ENCODE measurements at regions not wholly inside any gene's neighbourhood (a gene's known extent, or its start where the extent isn't known, plus 50 kb on each side); places are given as distances from the start of the nearest gene placed in this dataset.

DNA sequence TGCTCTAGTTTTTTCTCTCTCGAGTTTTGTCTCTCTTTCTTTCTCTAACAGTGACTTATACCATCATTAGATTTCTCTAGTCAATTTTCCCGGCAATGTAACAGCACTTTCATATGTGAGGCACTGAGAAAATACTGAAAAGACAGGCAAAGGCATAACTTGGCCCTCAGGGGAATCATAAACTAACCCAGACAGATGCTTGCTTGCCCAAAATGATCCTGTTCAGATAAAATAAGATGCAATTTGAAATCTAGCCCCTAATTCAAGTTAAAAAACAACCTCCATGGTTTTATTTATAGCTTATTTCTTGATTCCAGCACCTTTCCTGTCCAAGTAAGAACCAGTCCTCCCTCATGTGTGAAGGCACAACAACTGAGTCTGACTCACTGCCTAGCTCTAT lies 294.6 kb downstream of the GAS1 start:
- no peak for DNase-seq
- Mint-ChIP-seq H3K36me3 (ENCODE audit: low read depth) (no peaks in the 10 kb centered on the region), H3K27me3 (peaks cover 9% of the 10 kb centered on the region), H3K27ac (no peak overlapping the region), H3K9me3 (ENCODE audit: low read depth) (peaks cover 6% of the 10 kb centered on the region), H3K4me3 (no peak overlapping the region), H3K4me1 (no peaks in the 10 kb centered on the region)
- CTCF ChIA-PET = no interaction called here
- POLR2A ChIA-PET = no interaction called here
- no peak for ATAC-seq
- intact Hi-C loops (cut with DNase I, micrococcal nuclease) = no loop called here

DNA sequence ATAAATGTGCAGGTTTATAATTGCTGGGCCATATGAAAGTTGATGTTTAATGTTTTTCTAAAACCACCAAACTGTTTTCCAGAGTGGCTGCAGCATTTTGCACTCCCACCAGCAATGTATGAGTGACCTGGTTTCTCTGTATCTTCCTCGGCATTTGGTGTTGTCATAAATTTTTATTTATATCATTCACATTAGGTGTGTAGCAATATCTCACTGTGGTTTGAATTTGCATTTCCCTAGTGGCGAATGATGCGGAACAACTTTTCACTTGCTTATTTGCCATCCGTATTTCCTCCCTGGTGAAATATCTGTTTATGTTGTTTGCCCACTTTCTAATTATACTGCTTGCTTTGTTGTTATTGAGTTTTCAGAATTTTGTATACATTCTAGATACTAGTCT lies 295.7 kb upstream of the TUT7 start:
- POLR2A ChIA-PET = no interaction called here
- H3K4me1 Mint-ChIP-seq = no peaks in the 10 kb centered on the region
- DNase-seq (no peak), ATAC-seq (no peak)
- H3K27ac Mint-ChIP-seq = no peak overlapping the region
- peaks cover 2% of the 10 kb centered on the region for H3K27me3 Mint-ChIP-seq
- peaks cover 6% of the 10 kb centered on the region for H3K9me3 Mint-ChIP-seq (ENCODE audit: low read depth)
- CTCF ChIA-PET = no interaction called here
- H3K4me3 Mint-ChIP-seq = no peak overlapping the region
- intact Hi-C loops (cut with DNase I, micrococcal nuclease) = no loop called here
- H3K36me3 Mint-ChIP-seq (ENCODE audit: low read depth) = no peaks in the 10 kb centered on the region

DNA sequence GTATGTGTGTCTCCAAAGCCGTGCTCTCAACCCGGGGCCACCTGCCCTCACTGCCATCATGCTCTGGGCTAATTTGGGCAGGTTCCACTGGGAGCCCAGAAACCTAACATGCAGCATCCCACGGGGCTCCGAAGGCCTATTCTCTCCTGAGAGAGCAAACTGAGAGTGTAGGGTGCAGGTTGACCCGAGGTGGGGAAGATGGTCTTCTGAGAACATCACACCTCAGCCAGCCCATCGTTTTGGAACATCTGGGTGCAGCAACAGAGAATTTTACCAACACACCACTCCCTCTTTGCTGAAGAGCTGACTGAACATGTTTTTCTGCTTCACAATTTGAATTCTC lies 294.6 kb upstream of the TUT7 start:
- ATAC-seq (no peak), DNase-seq (no peak)
- CTCF ChIA-PET = interaction anchor here (0.8 kb wide), 1 partner anchor 433 kb away, joined by 3 read pairs; no protein-coding TSS in a partner anchor
- H3K27me3 Mint-ChIP-seq = peaks cover 2% of the 10 kb centered on the region
- POLR2A ChIA-PET = no interaction called here
- H3K27ac Mint-ChIP-seq = no peak overlapping the region
- H3K36me3 Mint-ChIP-seq (ENCODE audit: low read depth) = no peaks in the 10 kb centered on the region
- H3K4me1 Mint-ChIP-seq = no peaks in the 10 kb centered on the region
- H3K4me3 Mint-ChIP-seq = no peak overlapping the region
- intact Hi-C loops (cut with DNase I, micrococcal nuclease) = no loop called here
- peaks cover 6% of the 10 kb centered on the region for H3K9me3 Mint-ChIP-seq (ENCODE audit: low read depth)

DNA sequence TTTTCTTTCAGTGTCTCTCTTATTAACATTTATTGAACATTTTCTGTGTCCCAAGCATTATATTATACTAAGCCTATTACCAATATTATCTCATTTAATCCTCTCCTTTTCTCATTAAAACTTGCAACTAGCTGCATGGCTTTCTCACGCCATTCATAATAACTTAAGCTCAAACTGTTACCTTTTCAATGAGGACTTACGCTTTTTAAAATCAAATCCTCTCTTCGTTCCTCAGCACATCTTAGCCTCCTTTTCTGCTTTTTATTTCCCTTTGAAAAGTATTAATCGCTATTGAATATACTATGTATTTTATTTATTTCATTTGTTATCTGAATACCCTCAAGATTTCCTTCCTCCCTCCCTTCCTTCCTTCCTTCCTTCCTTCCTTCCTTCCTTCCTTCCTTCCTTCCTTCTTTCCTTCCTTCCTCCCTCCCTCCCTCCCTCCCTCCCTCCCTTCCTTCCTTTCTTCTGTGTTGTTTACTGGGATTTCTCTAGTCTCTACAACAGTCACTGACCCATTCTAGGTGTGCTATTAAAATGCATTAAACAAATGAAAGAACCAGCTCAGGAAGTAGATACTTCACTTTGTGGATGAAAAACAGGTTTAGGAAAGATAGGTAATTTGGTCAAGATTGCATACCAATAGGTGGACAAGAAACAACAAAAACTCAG lies 294.1 kb upstream of the TUT7 start:
- Mint-ChIP-seq H3K27me3 (peaks cover 2% of the 10 kb centered on the region), H3K36me3 (ENCODE audit: low read depth) (no peaks in the 10 kb centered on the region), H3K9me3 (ENCODE audit: low read depth) (peaks cover 2% of the 10 kb centered on the region), H3K4me1 (no peaks in the 10 kb centered on the region), H3K4me3 (no peak overlapping the region), H3K27ac (no peak overlapping the region)
- CTCF ChIA-PET = no interaction called here
- ATAC-seq (no peak), DNase-seq (no peak)
- intact Hi-C loops (cut with DNase I, micrococcal nuclease) = no loop called here
- POLR2A ChIA-PET = no interaction called here

GRCh38 chr9:86645303-86645702 lies 291.1 kb upstream of the TUT7 start:
- Mint-ChIP-seq H3K9me3 (ENCODE audit: low read depth) (no peaks in the 10 kb centered on the region), H3K4me1 (no peaks in the 10 kb centered on the region), H3K4me3 (no peak overlapping the region), H3K27ac (no peak overlapping the region), H3K36me3 (ENCODE audit: low read depth) (no peaks in the 10 kb centered on the region), H3K27me3 (no peaks in the 10 kb centered on the region)
- intact Hi-C loops (cut with DNase I, micrococcal nuclease) = no loop called here
- ATAC-seq (no peak), DNase-seq (no peak)
- ChIA-PET CTCF (interaction anchor here (0.9 kb wide), 1 partner anchor 679 kb away, joined by 3 read pairs; no protein-coding TSS in a partner anchor), POLR2A (no interaction called here)

GRCh38 chr9:86644675-86645034 lies 290.4 kb upstream of the TUT7 start:
- intact Hi-C loops (cut with DNase I, micrococcal nuclease) = no loop called here
- H3K4me3 Mint-ChIP-seq = no peak overlapping the region
- H3K9me3 Mint-ChIP-seq (ENCODE audit: low read depth) = no peaks in the 10 kb centered on the region
- H3K27me3 Mint-ChIP-seq = no peaks in the 10 kb centered on the region
- H3K36me3 Mint-ChIP-seq (ENCODE audit: low read depth) = no peaks in the 10 kb centered on the region
- ATAC-seq (no peak), DNase-seq (no peak)
- H3K4me1 Mint-ChIP-seq = no peaks in the 10 kb centered on the region
- no peak overlapping the region for H3K27ac Mint-ChIP-seq
- ChIA-PET POLR2A (no interaction called here), CTCF (interaction anchor here (0.9 kb wide), 1 partner anchor 679 kb away, joined by 3 read pairs; no protein-coding TSS in a partner anchor)

GRCh38 chr9:86643946-86644674 lies 289.9 kb upstream of the TUT7 start:
- H3K4me1 Mint-ChIP-seq = no peaks in the 10 kb centered on the region
- no peaks in the 10 kb centered on the region for H3K36me3 Mint-ChIP-seq (ENCODE audit: low read depth)
- H3K27me3 Mint-ChIP-seq = no peaks in the 10 kb centered on the region
- H3K4me3 Mint-ChIP-seq = no peak overlapping the region
- ChIA-PET CTCF (interaction anchor here (0.6 to 0.9 kb wide), 2 partner anchors 95 to 680 kb away, joined by 3 to 4 read pairs; no protein-coding TSS in a partner anchor), POLR2A (no interaction called here)
- no peak overlapping the region for H3K27ac Mint-ChIP-seq
- H3K9me3 Mint-ChIP-seq (ENCODE audit: low read depth) = no peaks in the 10 kb centered on the region
- intact Hi-C loops (cut with DNase I, micrococcal nuclease) = no loop called here
- ATAC-seq = no peak
- DNase-seq = no peak

DNA sequence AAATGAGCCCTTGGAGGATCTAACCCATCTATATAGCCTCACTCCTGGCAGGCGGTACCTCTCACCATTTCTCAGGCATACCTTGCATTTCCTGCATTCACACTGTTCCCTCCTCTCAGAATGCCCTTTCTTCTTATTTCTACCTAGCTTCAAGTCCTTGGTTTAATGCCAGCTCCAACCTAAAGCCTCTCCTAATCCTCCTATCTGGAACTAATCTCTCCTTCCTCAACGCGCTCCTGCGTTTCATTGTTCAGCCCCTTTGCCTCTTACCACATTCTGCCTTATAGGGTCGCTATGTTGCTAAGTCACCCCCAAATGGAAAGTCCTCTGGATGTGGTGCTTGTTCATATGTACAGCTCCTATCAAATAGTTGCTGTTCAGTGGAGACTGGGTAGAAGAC lies 288.5 kb upstream of the TUT7 start:
- Mint-ChIP-seq H3K4me1 (no peaks in the 10 kb centered on the region), H3K9me3 (ENCODE audit: low read depth) (no peaks in the 10 kb centered on the region), H3K36me3 (ENCODE audit: low read depth) (no peaks in the 10 kb centered on the region), H3K27me3 (peaks cover 2% of the 10 kb centered on the region), H3K4me3 (no peak overlapping the region), H3K27ac (no peak overlapping the region)
- intact Hi-C loops (cut with DNase I, micrococcal nuclease) = no loop called here
- DNase-seq (no peak), ATAC-seq (no peak)
- ChIA-PET POLR2A (no interaction called here), CTCF (interaction anchor here (0.6 kb wide), 1 partner anchor 21 kb away, joined by 3 read pairs; no protein-coding TSS in a partner anchor)

DNA sequence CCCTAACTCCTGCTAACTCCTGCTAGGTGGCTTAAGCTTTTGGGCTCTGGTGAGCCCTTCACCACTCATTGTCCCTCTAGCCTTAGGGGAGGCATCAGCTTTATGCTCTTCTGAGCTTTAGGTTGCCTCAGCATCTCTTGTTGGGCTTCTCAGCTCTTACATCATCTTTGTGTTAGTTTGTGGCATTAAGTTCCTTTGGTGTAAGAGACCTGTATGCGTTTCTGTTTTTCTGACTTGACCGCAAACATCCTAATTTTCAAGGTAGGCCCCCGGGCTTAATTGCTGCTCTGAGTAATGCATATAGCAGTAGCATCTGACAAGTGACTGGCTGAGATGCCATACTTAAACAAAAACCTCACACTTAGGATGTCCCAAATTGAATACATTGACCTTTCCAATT lies 287.8 kb upstream of the TUT7 start:
- H3K4me1 Mint-ChIP-seq = no peaks in the 10 kb centered on the region
- no peak for DNase-seq
- no peaks in the 10 kb centered on the region for H3K36me3 Mint-ChIP-seq (ENCODE audit: low read depth)
- POLR2A ChIA-PET = no interaction called here
- ATAC-seq = no peak
- H3K4me3 Mint-ChIP-seq = no peak overlapping the region
- peaks cover 6% of the 10 kb centered on the region for H3K27me3 Mint-ChIP-seq
- CTCF ChIA-PET = no interaction called here
- H3K9me3 Mint-ChIP-seq (ENCODE audit: low read depth) = no peaks in the 10 kb centered on the region
- intact Hi-C loops (cut with DNase I, micrococcal nuclease) = no loop called here
- H3K27ac Mint-ChIP-seq = no peak overlapping the region

DNA sequence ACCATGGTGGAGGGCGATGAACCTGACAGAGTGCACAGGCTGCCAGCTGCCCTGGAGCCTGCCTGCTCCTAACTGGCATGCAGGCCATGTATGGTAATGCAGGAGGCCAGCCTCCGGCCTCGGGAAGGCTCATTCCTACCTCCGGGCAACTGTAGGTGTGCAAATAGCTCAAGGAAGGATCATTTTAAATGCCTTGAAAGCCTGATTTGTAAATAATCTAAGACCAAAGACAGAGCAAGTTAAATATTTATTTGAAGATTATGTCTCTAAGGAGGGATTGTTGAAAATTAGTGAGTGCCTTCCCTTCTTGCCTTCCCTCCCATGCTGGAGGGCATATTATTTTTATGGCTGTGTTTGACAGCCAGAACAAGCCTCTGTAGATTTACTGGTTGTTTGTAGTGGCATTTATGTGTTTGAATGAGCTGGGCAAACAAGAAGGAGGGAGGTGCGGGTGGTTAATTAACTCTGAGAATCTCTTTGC lies 285.7 kb upstream of the TUT7 start:
- Mint-ChIP-seq H3K4me1 (no peaks in the 10 kb centered on the region), H3K9me3 (ENCODE audit: low read depth) (no peaks in the 10 kb centered on the region), H3K4me3 (no peak overlapping the region), H3K27ac (no peak overlapping the region), H3K36me3 (ENCODE audit: low read depth) (no peaks in the 10 kb centered on the region), H3K27me3 (peaks cover 15% of the 10 kb centered on the region)
- ATAC-seq (no peak), DNase-seq (no peak)
- ChIA-PET CTCF (no interaction called here), POLR2A (no interaction called here)
- intact Hi-C loops (cut with DNase I, micrococcal nuclease) = loop anchor here (5.0 kb wide), 1 partner anchor 682 kb away; no protein-coding TSS in a partner anchor

GRCh38 chr9:86639287-86639686 lies 285.1 kb upstream of the TUT7 start:
- Mint-ChIP-seq H3K4me3 (no peak overlapping the region), H3K4me1 (no peaks in the 10 kb centered on the region), H3K36me3 (ENCODE audit: low read depth) (no peaks in the 10 kb centered on the region), H3K27ac (no peak overlapping the region), H3K9me3 (ENCODE audit: low read depth) (no peaks in the 10 kb centered on the region), H3K27me3 (peaks cover 15% of the 10 kb centered on the region)
- intact Hi-C loops (cut with DNase I, micrococcal nuclease) = loop anchor here (5.0 kb wide), 1 partner anchor 683 kb away; no protein-coding TSS in a partner anchor
- DNase-seq (no peak), ATAC-seq (no peak)
- CTCF ChIA-PET = no interaction called here
- POLR2A ChIA-PET = no interaction called here

DNA sequence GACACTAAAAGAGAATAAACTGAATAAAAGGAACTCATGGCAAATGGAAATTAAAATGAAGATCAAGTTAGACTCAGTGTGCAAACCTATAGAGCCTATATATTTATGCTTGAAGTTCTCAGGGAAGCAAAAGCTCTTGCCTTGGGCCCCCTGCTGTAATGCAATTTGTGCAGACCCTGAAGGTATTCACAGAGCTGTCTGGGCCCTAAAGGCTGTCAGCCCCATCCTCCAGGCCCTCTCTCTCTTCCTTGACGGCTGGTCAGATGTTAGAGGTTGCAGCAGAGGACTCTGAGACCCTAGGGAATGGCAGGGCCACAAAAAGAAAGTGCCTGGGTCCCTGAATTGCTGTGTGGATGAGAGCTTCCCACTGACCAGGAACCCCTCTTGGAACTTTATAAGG lies 283.9 kb upstream of the TUT7 start:
- no peaks in the 10 kb centered on the region for H3K36me3 Mint-ChIP-seq (ENCODE audit: low read depth)
- H3K4me3 Mint-ChIP-seq = no peak overlapping the region
- CTCF ChIA-PET = interaction anchor here (0.7 to 1.6 kb wide), 5 partner anchors 10 to 230 kb away, joined by 3 to 7 read pairs (median 4); no protein-coding TSS in a partner anchor
- POLR2A ChIA-PET = no interaction called here
- intact Hi-C loops (cut with DNase I, micrococcal nuclease) = loop anchor here (5.0 kb wide), 1 partner anchor 684 kb away; no protein-coding TSS in a partner anchor
- no peak for DNase-seq
- H3K4me1 Mint-ChIP-seq = no peaks in the 10 kb centered on the region
- peaks cover 17% of the 10 kb centered on the region for H3K27me3 Mint-ChIP-seq
- H3K27ac Mint-ChIP-seq = no peak overlapping the region
- no peaks in the 10 kb centered on the region for H3K9me3 Mint-ChIP-seq (ENCODE audit: low read depth)
- no peak for ATAC-seq

All from activated CD4-positive, alpha-beta T cell treated with anti-CD3 and anti-CD28 coated beads for 36 hours (primary cell).